Erythroblast (primary cell): ENCODE measurements at regions not wholly inside any gene's neighbourhood (a gene's known extent, or its start where the extent isn't known, plus 50 kb on each side); places are given as distances from the start of the nearest gene placed in this dataset.

Experiments used
- GATA1 ChIP-seq: IDR thresholded peaks from 2 replicates; pipeline ENCODE4 v1.6.1; 2011; ENCODE audit warnings: low read depth, mild to moderate bottlenecking, control low read depth, low read length, moderate library complexity
- POLR2A ChIP-seq: IDR thresholded peaks from 2 replicates; pipeline ENCODE4 v1.6.1; 2011; ENCODE audit warnings: mild to moderate bottlenecking, low read length

DNA sequence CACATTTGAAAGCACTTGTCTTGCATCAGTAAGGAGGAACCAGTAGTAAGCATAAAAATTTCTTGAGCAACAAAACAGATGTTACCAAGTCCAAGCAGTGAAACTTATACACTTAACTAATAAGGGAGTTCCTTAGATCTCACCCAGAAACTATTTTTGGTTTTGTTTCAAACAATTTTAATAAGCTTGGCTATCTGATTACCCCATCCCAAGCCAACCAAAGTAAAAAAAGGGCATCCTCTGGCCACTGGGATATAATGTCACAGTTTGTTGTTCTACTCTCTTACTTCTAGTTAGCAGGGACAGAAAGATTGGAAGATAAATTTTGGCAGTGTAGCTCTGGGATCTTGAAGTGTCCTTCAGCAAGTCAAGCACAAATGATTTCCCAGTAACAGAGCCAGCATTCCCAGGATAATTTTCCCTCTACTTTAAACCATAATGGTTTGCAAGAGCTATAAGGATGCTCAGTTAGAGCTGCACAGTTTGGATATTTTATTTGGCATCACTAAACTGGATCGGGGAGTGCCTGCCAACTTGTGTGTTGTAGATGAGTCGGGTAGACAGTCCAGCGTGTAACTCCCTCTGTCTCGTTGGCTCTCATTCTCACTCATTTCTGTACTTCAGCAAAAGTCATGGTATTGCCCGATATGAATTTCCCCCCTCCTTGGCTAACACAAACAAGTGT is 161.9 kb upstream of the HMHB1 start:
- no peak for TF ChIP-seq POLR2A
- TF ChIP-seq GATA1, result no peak
